ENCODE measurements at regions not wholly inside any gene's neighbourhood (a gene's known extent, or its start where the extent isn't known, plus 50 kb on each side); places are given as distances from the start of the nearest gene placed in this dataset.

- H3K4me1 Mint-ChIP-seq (ENCODE audit: low read depth, unreplicated experiment) = peaks cover 26% of the 10 kb centered on the region
- peak overlapping the region; percentile 5 for H3K27ac Mint-ChIP-seq (ENCODE audit: unreplicated experiment)
- no peak for DNase-seq
- peaks cover 3% of the 10 kb centered on the region for H3K9me3 Mint-ChIP-seq (ENCODE audit: unreplicated experiment)
- H3K36me3 Mint-ChIP-seq (ENCODE audit: unreplicated experiment) = no peaks in the 10 kb centered on the region
- H3K27me3 Mint-ChIP-seq (ENCODE audit: unreplicated experiment) = peaks cover 6% of the 10 kb centered on the region
- H3K4me3 Mint-ChIP-seq (ENCODE audit: unreplicated experiment) = peak overlapping the region; percentile 4
- TF ChIP-seq CTCF (IDR thresholded peaks at IDR 0.05; ENCODE audit: partially characterized antibody, unreplicated experiment) = no peak
These were observed 168.0 kb upstream of the LRFN2 start for GRCh38 chr6:40755046-40755681.

- no peak for TF ChIP-seq CTCF (IDR thresholded peaks at IDR 0.05; ENCODE audit: partially characterized antibody, unreplicated experiment)
- peak; percentile 54 for DNase-seq
- H3K27ac Mint-ChIP-seq (ENCODE audit: unreplicated experiment) = no peak overlapping the region
- no peak overlapping the region for H3K4me3 Mint-ChIP-seq (ENCODE audit: unreplicated experiment)
- H3K27me3 Mint-ChIP-seq (ENCODE audit: unreplicated experiment) = peaks cover 6% of the 10 kb centered on the region
- peaks cover 3% of the 10 kb centered on the region for H3K9me3 Mint-ChIP-seq (ENCODE audit: unreplicated experiment)
- H3K36me3 Mint-ChIP-seq (ENCODE audit: unreplicated experiment) = no peaks in the 10 kb centered on the region
- peaks cover 26% of the 10 kb centered on the region for H3K4me1 Mint-ChIP-seq (ENCODE audit: low read depth, unreplicated experiment)
These were observed 167.4 kb upstream of the LRFN2 start for GRCh38 chr6:40754461-40755045.

GRCh38 chr6:40753675-40754448 is 166.7 kb upstream of the LRFN2 start:
- TF ChIP-seq CTCF (IDR thresholded peaks at IDR 0.05; ENCODE audit: partially characterized antibody, unreplicated experiment) = no peak
- Mint-ChIP-seq H3K27me3 (ENCODE audit: unreplicated experiment) (peaks cover 6% of the 10 kb centered on the region), H3K36me3 (ENCODE audit: unreplicated experiment) (peaks cover 5% of the 10 kb centered on the region), H3K4me3 (ENCODE audit: unreplicated experiment) (peak overlapping the region; percentile 68), H3K9me3 (ENCODE audit: unreplicated experiment) (peaks cover 3% of the 10 kb centered on the region), H3K27ac (ENCODE audit: unreplicated experiment) (peak overlapping the region; percentile 50), H3K4me1 (ENCODE audit: low read depth, unreplicated experiment) (peaks cover 26% of the 10 kb centered on the region)
- DNase-seq = no peak

- peaks cover 26% of the 10 kb centered on the region for H3K4me1 Mint-ChIP-seq (ENCODE audit: low read depth, unreplicated experiment)
- H3K36me3 Mint-ChIP-seq (ENCODE audit: unreplicated experiment) = peaks cover 9% of the 10 kb centered on the region
- no peak for TF ChIP-seq CTCF (IDR thresholded peaks at IDR 0.05; ENCODE audit: partially characterized antibody, unreplicated experiment)
- peaks cover 6% of the 10 kb centered on the region for H3K27me3 Mint-ChIP-seq (ENCODE audit: unreplicated experiment)
- DNase-seq = no peak
- no peak overlapping the region for H3K4me3 Mint-ChIP-seq (ENCODE audit: unreplicated experiment)
- H3K9me3 Mint-ChIP-seq (ENCODE audit: unreplicated experiment) = peaks cover 3% of the 10 kb centered on the region
- no peak overlapping the region for H3K27ac Mint-ChIP-seq (ENCODE audit: unreplicated experiment)
These were observed 165.9 kb upstream of the LRFN2 start for GRCh38 chr6:40753048-40753447.

- H3K4me3 Mint-ChIP-seq (ENCODE audit: unreplicated experiment) = no peak overlapping the region
- no peak for DNase-seq
- H3K27ac Mint-ChIP-seq (ENCODE audit: unreplicated experiment) = no peak overlapping the region
- no peak for TF ChIP-seq CTCF (IDR thresholded peaks at IDR 0.05; ENCODE audit: partially characterized antibody, unreplicated experiment)
- H3K4me1 Mint-ChIP-seq (ENCODE audit: low read depth, unreplicated experiment) = peaks cover 7% of the 10 kb centered on the region
- peaks cover 2% of the 10 kb centered on the region for H3K9me3 Mint-ChIP-seq (ENCODE audit: unreplicated experiment)
- peaks cover 9% of the 10 kb centered on the region for H3K36me3 Mint-ChIP-seq (ENCODE audit: unreplicated experiment)
- peaks cover 4% of the 10 kb centered on the region for H3K27me3 Mint-ChIP-seq (ENCODE audit: unreplicated experiment)
These were observed 157.7 kb upstream of the LRFN2 start for GRCh38 chr6:40744835-40745234.

All from glutamatergic neuron (in vitro differentiated cells).